Gastrocnemius medialis (tissue), 4 donors: ENCODE measurements at regions not wholly inside any gene's neighbourhood (a gene's known extent, or its start where the extent isn't known, plus 50 kb on each side); places are given as distances from the start of the nearest gene placed in this dataset.

Experiments
- POLR2A ChIP-seq, 2 donors: fragments of 450-650 bp; IDR thresholded peaks; one replicate each; pipeline ENCODE4 v1.6.1; 2017; ENCODE audit warnings: antibody characterized with exemption in 2 of 2, mild to moderate bottlenecking in 2 of 2, moderate library complexity in 2 of 2
- TF ChIP-seq, protein P1 (sequence below), 5 experiments: fragments of 450-650 bp in 3 of 5; fragments of 200-600 bp in 2 of 5; sonication (generic) in 2 of 5; IDR thresholded peaks in 4 of 5; conservative IDR thresholded peaks in 1 of 5; 1 replicate in 4 of 5; 2 replicates in 1 of 5; pipeline ENCODE4 v1.5.1; 2016 to 2019; ENCODE audit warnings: antibody characterized with exemption in 5 of 5, mild to moderate bottlenecking in 3 of 5, moderate library complexity in 3 of 5

DNA sequence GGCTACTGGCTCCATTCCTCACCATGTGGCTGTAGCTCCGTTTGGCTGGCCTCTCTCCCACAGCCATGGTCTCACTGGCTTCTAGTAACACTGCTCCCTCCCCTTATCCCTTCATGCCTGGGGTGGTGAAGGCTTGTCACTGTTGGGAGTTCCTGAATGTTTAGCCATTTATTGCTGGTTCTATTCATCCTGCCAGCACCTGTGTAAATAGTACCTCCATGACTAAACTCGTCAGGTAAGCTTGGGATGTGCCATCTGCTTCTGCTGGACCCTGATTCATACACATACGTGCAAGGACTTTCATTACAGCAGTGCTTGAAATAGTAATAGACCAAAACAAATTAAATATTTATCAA is 61.6 kb downstream of the CCDC71L start:
- TF ChIP-seq, protein P1, sequence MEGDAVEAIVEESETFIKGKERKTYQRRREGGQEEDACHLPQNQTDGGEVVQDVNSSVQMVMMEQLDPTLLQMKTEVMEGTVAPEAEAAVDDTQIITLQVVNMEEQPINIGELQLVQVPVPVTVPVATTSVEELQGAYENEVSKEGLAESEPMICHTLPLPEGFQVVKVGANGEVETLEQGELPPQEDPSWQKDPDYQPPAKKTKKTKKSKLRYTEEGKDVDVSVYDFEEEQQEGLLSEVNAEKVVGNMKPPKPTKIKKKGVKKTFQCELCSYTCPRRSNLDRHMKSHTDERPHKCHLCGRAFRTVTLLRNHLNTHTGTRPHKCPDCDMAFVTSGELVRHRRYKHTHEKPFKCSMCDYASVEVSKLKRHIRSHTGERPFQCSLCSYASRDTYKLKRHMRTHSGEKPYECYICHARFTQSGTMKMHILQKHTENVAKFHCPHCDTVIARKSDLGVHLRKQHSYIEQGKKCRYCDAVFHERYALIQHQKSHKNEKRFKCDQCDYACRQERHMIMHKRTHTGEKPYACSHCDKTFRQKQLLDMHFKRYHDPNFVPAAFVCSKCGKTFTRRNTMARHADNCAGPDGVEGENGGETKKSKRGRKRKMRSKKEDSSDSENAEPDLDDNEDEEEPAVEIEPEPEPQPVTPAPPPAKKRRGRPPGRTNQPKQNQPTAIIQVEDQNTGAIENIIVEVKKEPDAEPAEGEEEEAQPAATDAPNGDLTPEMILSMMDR (IDR thresholded peaks at IDR 0.05 in 4 of 5, conservative IDR thresholded peaks at IDR 0.05 in 1 of 5), result no peak
- no peak for TF ChIP-seq POLR2A (IDR thresholded peaks at IDR 0.05)
